Left lung (tissue), 4 donors: ENCODE measurements at regions not wholly inside any gene's neighbourhood (a gene's known extent, or its start where the extent isn't known, plus 50 kb on each side); places are given as distances from the start of the nearest gene placed in this dataset.
"Not testable (repeated sequence)": the region's sequence is repeated elsewhere in the genome, so short reads cannot be mapped to it uniquely, and the experiment has no call there.

Source experiments
- ATAC-seq: fragments of 200-7000 bp; cut with Tn5 transposase; one replicate; pipeline ENCODE4 v1.9.1; 2020; ENCODE audit warnings: moderate library complexity
- DNase-seq, 4 donors: peaks; one replicate each; pipeline ENCODE4 v3.0.0-alpha.2; 2013 to 2020
- H3K27ac ChIP-seq, 2 donors: fragments of 200-600 bp; sonication (generic) in 1 of 2; one replicate each; pipeline versions ENCODE4 v1.5.0 to v1.8.0; 2020 to 2021
- H3K27me3 ChIP-seq, 2 donors: fragments of 200-600 bp; sonication (generic) in 1 of 2; one replicate each; pipeline versions ENCODE4 v1.5.0 to v1.8.0; 2020 to 2021
- H3K36me3 ChIP-seq, 2 donors: fragments of 200-600 bp; sonication (generic) in 1 of 2; one replicate each; pipeline versions ENCODE4 v1.5.0 to v1.8.0; 2020 to 2021
- H3K4me1 ChIP-seq, 2 donors: fragments of 200-600 bp; one replicate each; pipeline ENCODE4 v1.8.0; 2021
- H3K4me3 ChIP-seq, 2 donors: fragments of 200-600 bp; sonication (generic) in 1 of 2; one replicate each; pipeline versions ENCODE4 v1.5.0 to v1.8.0; 2020 to 2021; ENCODE audit warnings: mild to moderate bottlenecking in 1 of 2
- H3K9me3 ChIP-seq, 2 donors: fragments of 200-600 bp; sonication (generic) in 1 of 2; one replicate each; pipeline versions ENCODE4 v1.5.0 to v1.8.0; 2020 to 2021
- intact Hi-C, 2 donors: fragments of 100-400 bp; cut with DNase I; formaldehyde crosslinking; loops; one replicate each; pipeline versions ENCODE4 v1.11.2 to v1.14.2; 2022
- TF ChIP-seq, protein P1 (sequence below), 2 donors: fragments of 200-600 bp; sonication (generic) in 1 of 2; IDR thresholded peaks; one replicate each; pipeline versions ENCODE4 v1.5.0 to v1.8.0; 2021; ENCODE audit warnings: antibody characterized with exemption in 2 of 2
- donor health status: DM: no; HTN: yes; CAD: no.
- donor health status: DM: no; HTN: no; CAD: no.

DNA sequence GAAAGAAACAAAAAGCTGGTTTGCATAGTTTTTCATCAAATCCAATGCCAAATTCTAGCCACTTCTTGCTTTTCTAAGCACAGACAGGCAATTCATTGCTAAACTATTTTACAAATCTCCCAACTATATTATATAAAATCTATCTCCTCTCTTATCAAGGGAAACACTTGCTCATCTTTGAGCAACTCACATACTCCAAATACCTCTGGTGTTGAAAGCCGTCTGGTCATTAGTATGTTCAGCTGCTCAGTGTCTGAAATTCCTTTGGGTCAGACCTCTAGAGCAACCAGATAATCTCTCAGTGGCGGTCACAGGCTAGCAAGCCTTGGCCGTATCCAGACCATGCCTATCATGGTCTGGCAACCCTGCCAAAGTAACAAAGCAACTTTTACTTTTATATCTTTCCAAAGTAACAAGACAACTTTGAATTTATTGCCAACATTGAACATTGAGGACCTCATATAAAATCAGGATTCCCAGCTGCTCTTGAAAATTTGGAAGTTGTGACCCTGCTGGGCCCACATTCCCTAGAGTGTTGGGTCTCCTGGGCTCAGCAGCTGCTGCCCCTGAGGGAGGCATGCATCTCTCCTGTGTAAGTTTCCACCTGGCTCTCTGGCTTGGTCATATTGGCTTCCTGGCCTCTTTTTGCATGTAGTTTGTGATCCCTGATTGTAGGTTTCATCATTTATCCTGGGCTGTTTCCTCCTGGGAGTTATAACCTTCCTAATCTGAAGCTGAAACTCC lies 56.8 kb upstream of the LANCL2 start:
- Histone ChIP-seq H3K27ac (no peak overlapping the region), H3K9me3 (no peaks in the 10 kb centered on the region), H3K27me3 (no peaks in the 10 kb centered on the region), H3K4me1 (peaks cover 0 to 12% of the 10 kb centered on the region in 2 donors), H3K36me3 (no peaks in the 10 kb centered on the region), H3K4me3 (no peak overlapping the region)
- DNase-seq (no peak), ATAC-seq (peak; percentile 44)
- intact Hi-C loops = no loop called here
- TF ChIP-seq, protein P1, sequence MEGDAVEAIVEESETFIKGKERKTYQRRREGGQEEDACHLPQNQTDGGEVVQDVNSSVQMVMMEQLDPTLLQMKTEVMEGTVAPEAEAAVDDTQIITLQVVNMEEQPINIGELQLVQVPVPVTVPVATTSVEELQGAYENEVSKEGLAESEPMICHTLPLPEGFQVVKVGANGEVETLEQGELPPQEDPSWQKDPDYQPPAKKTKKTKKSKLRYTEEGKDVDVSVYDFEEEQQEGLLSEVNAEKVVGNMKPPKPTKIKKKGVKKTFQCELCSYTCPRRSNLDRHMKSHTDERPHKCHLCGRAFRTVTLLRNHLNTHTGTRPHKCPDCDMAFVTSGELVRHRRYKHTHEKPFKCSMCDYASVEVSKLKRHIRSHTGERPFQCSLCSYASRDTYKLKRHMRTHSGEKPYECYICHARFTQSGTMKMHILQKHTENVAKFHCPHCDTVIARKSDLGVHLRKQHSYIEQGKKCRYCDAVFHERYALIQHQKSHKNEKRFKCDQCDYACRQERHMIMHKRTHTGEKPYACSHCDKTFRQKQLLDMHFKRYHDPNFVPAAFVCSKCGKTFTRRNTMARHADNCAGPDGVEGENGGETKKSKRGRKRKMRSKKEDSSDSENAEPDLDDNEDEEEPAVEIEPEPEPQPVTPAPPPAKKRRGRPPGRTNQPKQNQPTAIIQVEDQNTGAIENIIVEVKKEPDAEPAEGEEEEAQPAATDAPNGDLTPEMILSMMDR (IDR thresholded peaks at IDR 0.05) = no peak

DNA sequence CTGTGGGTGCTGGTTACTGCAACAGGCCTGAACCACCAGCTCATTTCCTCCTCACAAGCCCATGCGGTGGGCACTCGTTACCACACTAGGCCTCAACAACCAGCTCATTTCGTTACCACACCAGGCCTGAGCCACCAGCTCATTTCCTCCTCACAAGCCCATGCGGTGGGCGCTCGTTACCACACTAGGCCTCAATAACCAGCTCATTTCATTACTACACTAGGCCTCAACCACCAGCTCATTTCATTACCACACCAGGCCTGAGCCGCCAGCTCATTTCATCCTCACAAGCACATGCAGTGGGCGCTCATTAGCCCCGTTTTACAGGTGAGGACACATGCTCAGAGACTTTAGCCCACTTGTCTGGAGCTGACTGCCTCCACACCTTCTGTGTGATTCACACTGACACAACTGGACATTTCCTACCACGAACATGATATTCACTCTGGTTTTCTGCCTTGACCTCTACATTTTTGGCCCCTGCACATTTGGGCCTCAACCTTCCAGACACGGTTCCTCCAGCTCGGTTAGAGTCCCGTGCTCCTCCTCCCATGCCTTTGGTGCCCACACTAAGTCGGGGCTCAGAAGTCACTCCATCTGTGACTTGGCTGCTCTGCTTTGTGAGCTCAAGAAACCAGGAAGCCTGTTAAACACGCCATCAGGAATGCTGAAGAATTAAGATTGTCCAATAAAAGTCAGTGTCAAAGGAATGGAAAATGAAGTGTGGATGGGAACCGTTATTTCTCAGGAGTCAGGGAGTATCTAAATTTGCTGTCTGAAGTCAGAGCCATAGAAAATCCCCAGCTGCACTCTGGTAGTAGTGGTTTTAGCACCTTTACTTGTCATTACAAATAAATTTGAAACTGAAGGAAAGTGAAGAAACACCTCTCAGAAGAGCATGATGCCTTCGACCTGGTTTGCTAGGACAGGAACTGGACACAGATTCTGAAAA lies 55.8 kb upstream of the LANCL2 start:
- no peak overlapping the region for H3K27ac ChIP-seq
- H3K27me3 ChIP-seq = no peaks in the 10 kb centered on the region
- H3K4me3 ChIP-seq = no peak overlapping the region
- DNase-seq = no peak
- intact Hi-C loops = no loop called here
- peaks cover 0 to 12% of the 10 kb centered on the region in 2 donors for H3K4me1 ChIP-seq
- peak; percentile 27 for ATAC-seq
- H3K9me3 ChIP-seq = no peaks in the 10 kb centered on the region
- TF ChIP-seq, protein P1 (IDR thresholded peaks at IDR 0.05) = no peak
- H3K36me3 ChIP-seq = no peaks in the 10 kb centered on the region

DNA sequence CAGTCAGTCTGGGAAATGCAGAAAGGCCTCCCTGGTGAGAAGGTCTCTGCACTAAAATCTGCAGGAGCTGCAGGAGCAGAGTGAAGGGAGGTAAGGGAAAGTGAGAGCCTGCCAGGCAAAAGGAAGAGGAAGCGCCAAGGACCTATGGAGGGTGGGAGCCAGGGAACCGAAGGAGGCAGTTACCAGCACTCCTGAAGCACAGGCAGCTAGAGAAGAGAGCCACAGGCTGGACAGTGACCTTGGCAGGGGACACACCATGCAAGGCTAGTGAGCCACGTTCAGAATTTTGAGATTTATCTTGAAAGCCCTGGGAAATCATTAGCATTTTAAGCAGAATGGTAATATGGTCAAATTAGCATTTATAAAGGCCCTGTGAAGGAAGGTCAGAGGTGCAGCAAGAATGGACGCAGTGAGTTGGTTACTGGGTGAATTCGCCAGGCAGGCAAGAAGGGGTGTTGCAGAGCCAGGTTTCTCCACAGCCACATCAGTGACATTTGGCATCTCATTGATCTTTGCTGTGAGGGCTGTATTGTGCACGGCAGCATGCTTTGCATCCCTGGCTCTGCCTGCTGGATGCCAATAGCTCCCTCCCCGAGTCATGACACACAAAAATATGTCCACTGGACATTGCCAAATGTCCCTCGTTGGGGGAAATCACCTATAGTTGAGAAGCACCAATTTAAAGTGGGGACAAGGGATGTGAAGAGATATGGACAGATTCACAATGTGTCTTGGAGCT lies 54.7 kb upstream of the LANCL2 start:
- ATAC-seq = no peak
- TF ChIP-seq, protein P1 (IDR thresholded peaks at IDR 0.05) = no peak
- intact Hi-C loops = no loop called here

DNA sequence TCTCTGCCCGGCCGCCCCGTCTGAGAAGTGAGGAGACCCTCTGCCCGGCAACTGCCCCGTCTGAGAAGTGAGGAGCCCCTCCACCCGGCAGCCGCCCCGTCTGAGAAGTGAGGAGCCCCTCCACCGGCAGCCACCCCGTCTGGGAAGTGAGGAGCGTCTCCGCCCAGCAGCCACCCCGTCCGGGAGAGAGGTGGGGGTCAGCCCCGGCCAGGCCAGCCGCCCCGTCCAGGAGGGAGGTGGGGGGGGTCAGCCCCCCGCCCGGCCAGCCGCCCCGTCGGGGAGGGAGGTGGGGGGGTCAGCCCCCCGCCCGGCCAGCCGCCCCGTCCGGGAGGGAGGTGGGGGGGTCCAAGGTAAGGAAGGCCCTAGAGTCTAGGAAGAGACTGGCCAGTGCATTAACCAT lies 53.2 kb upstream of the LANCL2 start:
- H3K4me3 ChIP-seq, DNase-seq, ATAC-seq, H3K27ac ChIP-seq, H3K9me3 ChIP-seq, H3K27me3 ChIP-seq, intact Hi-C loops, H3K36me3 ChIP-seq: not testable (repeated sequence)
- peaks cover 0 to 12% of the 10 kb centered on the region in 2 donors for H3K4me1 ChIP-seq

More for the DNA sequence above, 54.7 kb upstream of the LANCL2 start:
- Histone ChIP-seq H3K4me3 (no peak overlapping the region), H3K9me3 (no peaks in the 10 kb centered on the region), H3K36me3 (no peaks in the 10 kb centered on the region), H3K27me3 (no peaks in the 10 kb centered on the region), H3K4me1 (peaks cover 0 to 12% of the 10 kb centered on the region in 2 donors), H3K27ac (no peak overlapping the region)
- DNase-seq = no peak

DNA sequence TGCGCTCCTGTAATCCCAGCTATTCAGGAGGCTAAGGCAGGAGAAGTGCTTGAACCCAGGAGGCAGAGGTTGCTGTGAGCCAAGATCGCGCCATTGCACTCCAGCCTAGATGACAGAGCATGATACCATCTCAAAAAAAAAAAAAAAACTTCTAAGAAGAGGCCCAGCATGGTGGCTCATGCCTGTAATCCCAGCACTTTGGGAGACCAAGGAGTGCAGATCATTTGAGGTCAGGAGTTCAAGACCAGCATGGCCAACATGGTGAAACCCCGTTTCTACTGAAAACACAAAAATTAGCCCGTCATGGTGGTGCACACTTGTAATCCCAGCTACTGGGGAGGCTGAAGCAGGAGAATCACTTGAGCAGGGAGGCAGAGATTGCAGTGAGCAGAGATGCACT lies 51.5 kb upstream of the LANCL2 start:
- H3K9me3 ChIP-seq, H3K27me3 ChIP-seq, intact Hi-C loops, H3K36me3 ChIP-seq, DNase-seq, ATAC-seq, H3K4me1 ChIP-seq, H3K27ac ChIP-seq, H3K4me3 ChIP-seq: not testable (repeated sequence)
